ENCODE measurements at regions not wholly inside any gene's neighbourhood (a gene's known extent, or its start where the extent isn't known, plus 50 kb on each side); places are given as distances from the start of the nearest gene placed in this dataset.

DNA sequence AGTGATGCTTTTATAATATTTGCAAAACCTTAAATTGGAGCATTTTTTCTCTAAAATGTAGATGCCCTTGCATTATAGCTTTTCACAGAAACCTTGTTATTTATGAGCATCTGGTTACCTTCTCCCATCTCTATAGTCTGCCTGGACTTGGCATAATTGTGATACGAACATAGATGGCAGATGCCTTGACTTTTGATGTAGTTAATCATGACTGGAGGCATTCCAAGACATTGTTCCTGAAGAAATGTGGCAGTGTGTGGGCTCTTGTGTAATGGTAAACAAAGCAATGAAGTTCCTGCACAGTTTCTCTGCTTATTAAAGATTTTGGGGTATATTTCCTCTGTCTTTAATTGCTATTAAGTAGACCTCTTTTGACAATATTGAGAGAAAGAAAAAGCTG lies 500.1 kb downstream of the PCDH19 start:
- H3K27ac Mint-ChIP-seq: no peak overlapping the region
- DNase-seq: no peak
- POLR2A ChIA-PET: no interaction called here
- H3K36me3 Mint-ChIP-seq: no peaks in the 10 kb centered on the region
- no peaks in the 10 kb centered on the region for H3K27me3 ChIP-seq (ENCODE audit: insufficient read depth, low read length, poor library complexity, severe bottlenecking)
- H3K4me3 Mint-ChIP-seq: no peak overlapping the region
- H3K9me3 Mint-ChIP-seq: peaks cover 0 to 3% (median 0%) of the 10 kb centered on the region in 5 donors
- H3K27ac ChIP-seq (ENCODE audit: low read depth, low read length): no peak overlapping the region
- H3K36me3 ChIP-seq (ENCODE audit: insufficient read depth, low read length): no peaks in the 10 kb centered on the region
- H3K4me3 ChIP-seq (ENCODE audit: low read length): no peak overlapping the region
- H3K9me3 ChIP-seq (ENCODE audit: low read length): no peaks in the 10 kb centered on the region
- no peaks in the 10 kb centered on the region for H3K4me1 ChIP-seq (ENCODE audit: insufficient read depth, low read length)
- no peaks in the 10 kb centered on the region for H3K4me1 Mint-ChIP-seq
- no peaks in the 10 kb centered on the region for H3K27me3 Mint-ChIP-seq
- CTCF ChIA-PET: no interaction called here

DNA sequence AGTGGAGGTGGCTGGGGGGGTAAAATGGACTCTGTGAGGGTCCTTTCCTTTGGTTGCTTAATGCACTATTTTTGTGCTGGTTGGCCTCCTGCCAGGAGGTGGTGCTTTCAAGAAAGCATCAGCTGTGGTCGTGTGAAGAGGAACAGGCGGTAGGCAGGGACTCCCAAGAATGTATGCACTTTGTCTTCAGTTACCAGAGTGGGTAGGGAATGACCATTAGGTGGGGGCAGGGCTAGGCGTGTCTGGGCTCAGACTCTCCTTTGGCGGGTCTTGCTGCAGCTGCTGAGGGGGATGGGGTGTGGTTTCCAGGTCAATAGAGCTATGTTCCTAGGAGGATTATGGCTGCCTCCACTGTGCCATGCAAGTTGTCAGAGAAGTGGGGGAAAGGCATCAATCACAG lies 509.0 kb downstream of the PCDH19 start:
- CTCF ChIA-PET: no interaction called here
- Histone ChIP-seq H3K27ac (ENCODE audit: low read depth, low read length) (no peak overlapping the region), H3K4me1 (ENCODE audit: insufficient read depth, low read length) (no peaks in the 10 kb centered on the region), H3K36me3 (ENCODE audit: insufficient read depth, low read length) (no peaks in the 10 kb centered on the region), H3K4me3 (ENCODE audit: low read length) (no peak overlapping the region), H3K27me3 (ENCODE audit: insufficient read depth, low read length, poor library complexity, severe bottlenecking) (no peaks in the 10 kb centered on the region), H3K9me3 (ENCODE audit: low read length) (no peaks in the 10 kb centered on the region)
- Mint-ChIP-seq H3K36me3 (no peaks in the 10 kb centered on the region), H3K27ac (no peak overlapping the region), H3K4me1 (no peaks in the 10 kb centered on the region), H3K4me3 (no peak overlapping the region), H3K9me3 (peaks cover 0 to 3% (median 0%) of the 10 kb centered on the region in 5 donors), H3K27me3 (no peaks in the 10 kb centered on the region)
- POLR2A ChIA-PET: no interaction called here
- no peak for DNase-seq

DNA sequence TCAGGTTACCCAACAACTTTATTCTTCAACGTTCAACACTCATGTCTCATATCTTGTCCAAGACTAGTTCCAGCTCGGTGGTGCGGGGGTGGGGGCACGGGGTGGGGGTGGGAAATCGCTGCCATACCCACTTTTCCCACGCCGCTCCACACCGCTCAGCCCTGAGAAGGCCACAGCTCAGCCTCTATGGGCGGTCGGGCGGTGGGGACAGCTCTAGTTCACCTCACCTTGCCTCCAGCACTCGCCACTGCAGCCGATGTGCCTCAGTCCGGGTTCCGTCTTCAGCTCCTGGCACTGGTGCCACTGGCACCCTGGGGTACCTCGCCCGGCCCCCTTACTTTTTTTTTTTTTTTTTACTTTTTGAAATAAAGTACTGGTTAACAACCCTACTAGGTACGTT lies 522.2 kb downstream of the PCDH19 start:
- Histone ChIP-seq H3K27me3 (ENCODE audit: insufficient read depth, low read length, poor library complexity, severe bottlenecking) (no peaks in the 10 kb centered on the region), H3K4me1 (ENCODE audit: insufficient read depth, low read length) (no peaks in the 10 kb centered on the region), H3K27ac (ENCODE audit: low read depth, low read length) (no peak overlapping the region), H3K36me3 (ENCODE audit: insufficient read depth, low read length) (no peaks in the 10 kb centered on the region), H3K4me3 (ENCODE audit: low read length) (no peak overlapping the region), H3K9me3 (ENCODE audit: low read length) (no peaks in the 10 kb centered on the region)
- ChIA-PET CTCF (no interaction called here), POLR2A (no interaction called here)
- Mint-ChIP-seq H3K4me3 (no peak overlapping the region), H3K4me1 (no peaks in the 10 kb centered on the region), H3K27me3 (peaks cover 0 to 2% of the 10 kb centered on the region in 2 donors), H3K27ac (no peak overlapping the region), H3K36me3 (no peaks in the 10 kb centered on the region), H3K9me3 (peaks cover 0 to 15% (median 7%) of the 10 kb centered on the region in 5 donors)
- no peak for DNase-seq

DNA sequence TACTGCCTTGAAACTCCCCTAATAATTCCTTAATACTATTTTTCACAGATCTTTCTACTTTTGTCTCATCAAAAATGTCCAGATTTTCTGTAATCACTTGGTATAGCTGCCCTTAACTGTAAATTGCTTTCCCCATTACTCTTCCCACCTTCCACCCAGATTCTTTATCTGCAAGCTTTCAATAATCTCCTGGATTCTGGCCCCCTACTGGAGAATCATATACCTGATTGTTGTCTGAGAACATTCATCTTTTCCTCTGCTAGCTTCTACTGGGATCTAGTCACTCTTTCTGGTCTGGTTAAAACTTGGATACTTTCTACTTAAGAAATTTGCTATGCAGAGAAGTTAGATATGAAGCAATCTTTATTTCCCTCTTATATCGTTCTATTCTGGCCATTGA lies 552.6 kb downstream of the PCDH19 start:
- POLR2A ChIA-PET: no interaction called here
- no peaks in the 10 kb centered on the region for H3K4me1 Mint-ChIP-seq

DNA sequence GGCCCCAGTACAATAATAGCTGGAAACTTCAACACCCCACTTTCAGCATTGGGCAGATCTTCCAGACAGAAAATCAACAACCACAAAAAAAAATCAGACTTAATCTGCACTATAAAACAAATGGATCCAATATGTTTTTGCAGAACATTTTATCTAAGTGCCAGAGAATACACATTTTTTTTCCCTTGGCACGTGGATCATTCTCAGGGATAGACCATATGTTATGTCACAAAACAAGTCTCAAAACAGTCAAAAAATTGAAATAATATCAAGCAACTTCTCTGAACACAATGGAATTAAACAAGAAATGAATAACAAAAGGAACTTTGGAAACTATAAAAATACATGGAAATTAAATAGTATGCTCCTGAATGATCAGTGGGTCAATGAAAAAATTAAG lies 576.3 kb downstream of the PCDH19 start:
- ChIA-PET POLR2A (no interaction called here), CTCF (no interaction called here)
- H3K9me3 ChIP-seq (ENCODE audit: low read length): no peaks in the 10 kb centered on the region
- no peak overlapping the region for H3K4me3 Mint-ChIP-seq
- H3K36me3 Mint-ChIP-seq: no peaks in the 10 kb centered on the region
- H3K27me3 Mint-ChIP-seq: peaks cover 0 to 2% of the 10 kb centered on the region in 2 donors
- peaks cover 0 to 9% (median 2%) of the 10 kb centered on the region in 5 donors for H3K9me3 Mint-ChIP-seq
- no peaks in the 10 kb centered on the region for H3K4me1 Mint-ChIP-seq
- no peak overlapping the region for H3K4me3 ChIP-seq (ENCODE audit: low read length)
- no peaks in the 10 kb centered on the region for H3K4me1 ChIP-seq (ENCODE audit: insufficient read depth, low read length)
- no peak overlapping the region for H3K27ac Mint-ChIP-seq
- H3K36me3 ChIP-seq (ENCODE audit: insufficient read depth, low read length): no peaks in the 10 kb centered on the region
- no peaks in the 10 kb centered on the region for H3K27me3 ChIP-seq (ENCODE audit: insufficient read depth, low read length, poor library complexity, severe bottlenecking)
- DNase-seq: no peak
- H3K27ac ChIP-seq (ENCODE audit: low read depth, low read length): no peak overlapping the region

More for the DNA sequence above, 552.6 kb downstream of the PCDH19 start:
- Histone ChIP-seq H3K27ac (ENCODE audit: low read depth, low read length) (no peak overlapping the region), H3K36me3 (ENCODE audit: insufficient read depth, low read length) (no peaks in the 10 kb centered on the region), H3K4me3 (ENCODE audit: low read length) (no peak overlapping the region), H3K9me3 (ENCODE audit: low read length) (no peaks in the 10 kb centered on the region), H3K4me1 (ENCODE audit: insufficient read depth, low read length) (no peaks in the 10 kb centered on the region), H3K27me3 (ENCODE audit: insufficient read depth, low read length, poor library complexity, severe bottlenecking) (no peaks in the 10 kb centered on the region)
- no peaks in the 10 kb centered on the region for H3K27me3 Mint-ChIP-seq
- CTCF ChIA-PET: no interaction called here
- no peaks in the 10 kb centered on the region for H3K36me3 Mint-ChIP-seq
- no peak overlapping the region for H3K4me3 Mint-ChIP-seq
- no peak for DNase-seq
- H3K27ac Mint-ChIP-seq: no peak overlapping the region
- no peaks in the 10 kb centered on the region for H3K9me3 Mint-ChIP-seq

DNA sequence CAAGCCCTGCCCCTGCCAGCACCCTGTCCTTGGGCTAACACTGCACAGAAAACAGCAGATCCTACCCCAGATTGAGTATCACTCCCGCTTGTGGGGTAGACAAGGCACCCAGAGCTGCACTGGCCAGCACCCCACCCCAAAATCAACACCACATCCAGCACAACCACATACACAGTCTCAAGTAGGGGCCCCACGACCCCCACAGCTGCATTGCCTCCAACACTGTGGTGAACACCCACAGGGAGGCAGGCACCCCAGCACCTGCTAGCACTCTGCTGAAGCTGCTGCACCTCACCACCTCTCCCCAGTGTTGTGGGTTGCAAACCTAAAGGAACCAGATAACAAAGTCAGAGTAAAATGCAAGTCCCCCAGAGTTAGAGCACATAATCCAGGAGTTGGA lies 589.9 kb downstream of the PCDH19 start:
- POLR2A ChIA-PET: no interaction called here

DNA sequence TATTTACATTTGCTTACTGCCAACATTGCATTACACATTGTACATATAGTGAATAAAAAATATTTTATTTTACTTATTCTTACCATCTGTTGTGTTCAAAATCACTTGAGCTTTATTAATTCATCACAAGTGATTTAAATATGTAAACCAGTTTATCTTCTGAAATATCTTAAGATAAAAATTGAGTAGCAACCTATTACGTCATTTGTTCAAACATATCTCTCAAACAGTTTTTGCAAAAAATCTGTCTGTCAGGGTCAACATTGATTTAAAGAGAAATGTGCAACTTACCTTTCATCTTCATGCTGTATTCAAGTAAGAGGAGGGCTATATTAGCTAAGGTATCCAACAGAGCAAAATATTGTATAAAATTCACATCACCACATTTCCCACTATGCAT lies 610.1 kb downstream of the PCDH19 start:
- H3K9me3 Mint-ChIP-seq: peaks cover 1 to 5% (median 3%) of the 10 kb centered on the region in 5 donors
- ChIA-PET POLR2A (no interaction called here), CTCF (no interaction called here)
- H3K9me3 ChIP-seq (ENCODE audit: low read length): no peaks in the 10 kb centered on the region
- DNase-seq: no peak
- no peaks in the 10 kb centered on the region for H3K4me1 ChIP-seq (ENCODE audit: insufficient read depth, low read length)
- H3K27ac Mint-ChIP-seq: no peak overlapping the region
- no peak overlapping the region for H3K4me3 Mint-ChIP-seq
- no peaks in the 10 kb centered on the region for H3K36me3 Mint-ChIP-seq
- no peaks in the 10 kb centered on the region for H3K4me1 Mint-ChIP-seq
- no peak overlapping the region for H3K4me3 ChIP-seq (ENCODE audit: low read length)
- no peaks in the 10 kb centered on the region for H3K27me3 ChIP-seq (ENCODE audit: insufficient read depth, low read length, poor library complexity, severe bottlenecking)
- H3K27ac ChIP-seq (ENCODE audit: low read depth, low read length): no peak overlapping the region
- H3K27me3 Mint-ChIP-seq: peaks cover 0 to 2% of the 10 kb centered on the region in 2 donors
- no peaks in the 10 kb centered on the region for H3K36me3 ChIP-seq (ENCODE audit: insufficient read depth, low read length)

More for the DNA sequence above, 589.9 kb downstream of the PCDH19 start:
- no peak overlapping the region for H3K27ac ChIP-seq (ENCODE audit: low read depth, low read length)
- no peak for DNase-seq
- Mint-ChIP-seq H3K36me3 (no peaks in the 10 kb centered on the region), H3K4me1 (no peaks in the 10 kb centered on the region), H3K27me3 (peaks cover 0 to 1% of the 10 kb centered on the region in 2 donors), H3K27ac (no peak overlapping the region), H3K9me3 (peaks cover 0 to 5% (median 4%) of the 10 kb centered on the region in 5 donors), H3K4me3 (no peak overlapping the region)
- no peak overlapping the region for H3K4me3 ChIP-seq (ENCODE audit: low read length)
- no peaks in the 10 kb centered on the region for H3K27me3 ChIP-seq (ENCODE audit: insufficient read depth, low read length, poor library complexity, severe bottlenecking)
- CTCF ChIA-PET: no interaction called here
- no peaks in the 10 kb centered on the region for H3K4me1 ChIP-seq (ENCODE audit: insufficient read depth, low read length)
- no peaks in the 10 kb centered on the region for H3K9me3 ChIP-seq (ENCODE audit: low read length)
- H3K36me3 ChIP-seq (ENCODE audit: insufficient read depth, low read length): no peaks in the 10 kb centered on the region

DNA sequence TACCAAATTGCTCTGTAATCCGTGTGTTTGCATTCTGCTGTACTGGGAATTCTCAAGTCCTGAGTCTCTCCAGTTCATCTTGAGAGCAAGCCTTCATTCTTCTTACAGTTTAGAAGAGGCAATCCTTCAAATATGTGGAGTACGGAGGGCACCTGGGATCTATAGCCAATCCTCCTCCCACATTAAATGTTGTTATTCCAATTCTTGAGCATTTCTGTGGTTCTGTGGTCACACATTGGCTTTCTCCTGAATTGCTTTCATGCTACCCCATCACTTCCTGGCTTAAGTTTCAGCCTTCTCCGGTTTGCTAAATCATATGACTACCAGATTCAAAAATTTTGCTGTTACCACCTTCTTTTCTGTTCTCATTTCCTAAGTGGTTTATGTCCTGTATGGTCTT lies 611.1 kb downstream of the PCDH19 start:
- Mint-ChIP-seq H3K9me3 (peaks cover 0 to 6% (median 5%) of the 10 kb centered on the region in 5 donors), H3K27me3 (peaks cover 0 to 2% of the 10 kb centered on the region in 2 donors), H3K27ac (no peak overlapping the region), H3K4me3 (no peak overlapping the region), H3K36me3 (no peaks in the 10 kb centered on the region), H3K4me1 (no peaks in the 10 kb centered on the region)
- Histone ChIP-seq H3K9me3 (ENCODE audit: low read length) (no peaks in the 10 kb centered on the region), H3K4me3 (ENCODE audit: low read length) (no peak overlapping the region), H3K27ac (ENCODE audit: low read depth, low read length) (no peak overlapping the region), H3K36me3 (ENCODE audit: insufficient read depth, low read length) (no peaks in the 10 kb centered on the region), H3K27me3 (ENCODE audit: insufficient read depth, low read length, poor library complexity, severe bottlenecking) (no peaks in the 10 kb centered on the region), H3K4me1 (ENCODE audit: insufficient read depth, low read length) (no peaks in the 10 kb centered on the region)
- POLR2A ChIA-PET: no interaction called here
- CTCF ChIA-PET: no interaction called here
- DNase-seq: no peak

DNA sequence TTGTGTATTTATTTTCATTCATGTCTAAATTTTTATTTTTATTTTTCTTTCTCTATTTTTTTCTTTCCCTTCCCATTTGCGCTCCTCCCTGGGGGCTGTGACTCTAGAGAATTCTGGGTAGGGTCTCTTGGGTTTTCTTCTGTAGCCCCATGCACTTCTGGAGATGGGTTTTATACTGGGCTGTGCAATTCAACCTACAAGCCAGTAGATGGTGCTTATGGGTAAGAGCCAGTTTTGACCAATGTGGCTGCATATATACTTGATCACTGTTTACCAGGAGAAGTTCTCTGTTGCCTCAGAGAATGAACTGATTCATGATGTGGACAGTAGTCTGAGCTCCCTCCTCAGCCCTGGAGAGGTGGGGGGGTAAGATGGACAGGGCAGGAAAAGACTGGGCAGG lies 614.6 kb downstream of the PCDH19 start:
- H3K4me3 ChIP-seq (ENCODE audit: low read length): no peak overlapping the region
- POLR2A ChIA-PET: no interaction called here
- DNase-seq: no peak
- no peaks in the 10 kb centered on the region for H3K27me3 ChIP-seq (ENCODE audit: insufficient read depth, low read length, poor library complexity, severe bottlenecking)
- H3K36me3 ChIP-seq (ENCODE audit: insufficient read depth, low read length): no peaks in the 10 kb centered on the region
- peaks cover 0 to 6% (median 3%) of the 10 kb centered on the region in 5 donors for H3K9me3 Mint-ChIP-seq
- no peaks in the 10 kb centered on the region for H3K36me3 Mint-ChIP-seq
- no peaks in the 10 kb centered on the region for H3K4me1 Mint-ChIP-seq
- no peak overlapping the region for H3K4me3 Mint-ChIP-seq
- no peaks in the 10 kb centered on the region for H3K9me3 ChIP-seq (ENCODE audit: low read length)
- no peak overlapping the region for H3K27ac ChIP-seq (ENCODE audit: low read depth, low read length)
- no peaks in the 10 kb centered on the region for H3K4me1 ChIP-seq (ENCODE audit: insufficient read depth, low read length)
- CTCF ChIA-PET: no interaction called here
- no peak overlapping the region for H3K27ac Mint-ChIP-seq
- peaks cover 0 to 2% of the 10 kb centered on the region in 2 donors for H3K27me3 Mint-ChIP-seq
